Nephron (organoid): ENCODE measurements at regions not wholly inside any gene's neighbourhood (a gene's known extent, or its start where the extent isn't known, plus 50 kb on each side); places are given as distances from the start of the nearest gene placed in this dataset.
A peak's percentile ranks its signal among the peaks of the same experiment; 100 is the strongest.
"Not testable (repeated sequence)": the region's sequence is repeated elsewhere in the genome, so short reads cannot be mapped to it uniquely, and the experiment has no call there.

ENCODE experiments used
- H3K27ac Mint-ChIP-seq, 3 experiments: 2 replicates each; pipeline ENCODE4 v1.8.0; 2020; ENCODE audit warnings: mixed read lengths in 3 of 3, mild to moderate bottlenecking in 2 of 3, moderate library complexity in 1 of 3
- H3K27me3 Mint-ChIP-seq: 2 replicates; pipeline ENCODE4 v1.8.0; 2021; ENCODE audit warnings: low read depth, mild to moderate bottlenecking, moderate library complexity, mixed read lengths
- H3K36me3 Mint-ChIP-seq: 2 replicates; pipeline ENCODE4 v1.8.0; 2020; ENCODE audit warnings: low read depth, mixed read lengths
- H3K4me1 Mint-ChIP-seq: 2 replicates; pipeline ENCODE4 v1.8.0; 2020; ENCODE audit warnings: mixed read lengths
- H3K4me3 Mint-ChIP-seq, 3 experiments: 2 replicates each; pipeline ENCODE4 v1.8.0; 2020; ENCODE audit warnings: mild to moderate bottlenecking in 3 of 3, mixed read lengths in 3 of 3, moderate library complexity in 2 of 3
- H3K9me3 Mint-ChIP-seq: 2 replicates; pipeline ENCODE4 v1.8.0; 2020; ENCODE audit warnings: mixed read lengths

DNA sequence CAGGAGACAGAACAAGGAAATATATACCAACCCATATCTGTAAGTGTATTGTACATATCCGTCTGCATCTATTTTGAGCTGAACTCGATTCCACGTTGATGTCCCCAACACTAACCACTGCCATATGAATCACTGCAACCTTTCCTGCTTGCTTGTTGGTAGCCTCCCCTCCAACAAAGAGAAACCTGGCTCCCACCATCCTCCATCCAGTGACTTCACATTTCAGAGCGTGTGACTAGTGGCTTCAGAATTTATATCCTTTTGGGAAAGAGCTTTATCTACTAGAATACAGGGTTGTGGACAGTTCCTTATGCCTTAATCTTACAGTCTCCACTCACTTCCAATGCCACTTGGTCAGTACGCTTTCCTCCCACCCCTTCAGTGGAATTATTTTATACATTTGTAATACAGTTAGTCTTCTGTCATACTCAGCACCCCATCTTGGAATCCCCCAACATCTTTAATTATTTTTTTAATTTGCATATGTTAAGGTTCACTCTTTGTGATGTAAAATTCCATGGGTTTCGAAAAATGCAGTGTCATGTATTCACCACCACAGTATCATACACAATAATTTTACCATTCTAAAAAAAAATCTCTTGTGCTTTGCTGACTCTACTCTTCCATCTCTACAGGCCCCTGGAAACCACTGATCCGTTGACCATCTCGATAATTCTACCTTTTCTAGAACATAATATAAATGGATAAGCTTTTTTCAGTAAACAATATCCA, 264.7 kb downstream of the BCL2L11 start:
- not testable (repeated sequence) for H3K4me3 Mint-ChIP-seq, H3K9me3 Mint-ChIP-seq, H3K4me1 Mint-ChIP-seq, H3K27ac Mint-ChIP-seq, H3K27me3 Mint-ChIP-seq, H3K36me3 Mint-ChIP-seq

DNA sequence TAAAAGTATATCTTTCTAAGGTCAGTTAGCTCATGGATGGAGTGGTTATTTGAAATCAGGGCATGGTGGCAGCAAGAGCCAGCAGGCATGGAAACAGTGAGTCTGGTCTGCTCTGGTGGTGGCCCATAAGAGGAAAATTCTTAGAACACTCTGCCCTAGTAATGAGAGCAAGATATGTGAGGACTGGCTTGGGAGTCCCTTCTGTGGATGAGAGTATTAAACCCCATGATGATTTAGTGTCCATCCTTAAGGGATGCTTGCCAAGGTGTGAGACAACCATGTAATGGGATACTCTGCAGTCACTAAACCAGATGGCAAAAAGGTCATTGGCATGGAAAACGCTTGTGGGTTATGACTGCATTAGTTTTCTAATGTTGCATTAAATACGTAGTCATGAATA, 269.9 kb downstream of the BCL2L11 start:
- H3K4me1 Mint-ChIP-seq, H3K9me3 Mint-ChIP-seq, H3K4me3 Mint-ChIP-seq, H3K27ac Mint-ChIP-seq, H3K36me3 Mint-ChIP-seq, H3K27me3 Mint-ChIP-seq: not testable (repeated sequence)

DNA sequence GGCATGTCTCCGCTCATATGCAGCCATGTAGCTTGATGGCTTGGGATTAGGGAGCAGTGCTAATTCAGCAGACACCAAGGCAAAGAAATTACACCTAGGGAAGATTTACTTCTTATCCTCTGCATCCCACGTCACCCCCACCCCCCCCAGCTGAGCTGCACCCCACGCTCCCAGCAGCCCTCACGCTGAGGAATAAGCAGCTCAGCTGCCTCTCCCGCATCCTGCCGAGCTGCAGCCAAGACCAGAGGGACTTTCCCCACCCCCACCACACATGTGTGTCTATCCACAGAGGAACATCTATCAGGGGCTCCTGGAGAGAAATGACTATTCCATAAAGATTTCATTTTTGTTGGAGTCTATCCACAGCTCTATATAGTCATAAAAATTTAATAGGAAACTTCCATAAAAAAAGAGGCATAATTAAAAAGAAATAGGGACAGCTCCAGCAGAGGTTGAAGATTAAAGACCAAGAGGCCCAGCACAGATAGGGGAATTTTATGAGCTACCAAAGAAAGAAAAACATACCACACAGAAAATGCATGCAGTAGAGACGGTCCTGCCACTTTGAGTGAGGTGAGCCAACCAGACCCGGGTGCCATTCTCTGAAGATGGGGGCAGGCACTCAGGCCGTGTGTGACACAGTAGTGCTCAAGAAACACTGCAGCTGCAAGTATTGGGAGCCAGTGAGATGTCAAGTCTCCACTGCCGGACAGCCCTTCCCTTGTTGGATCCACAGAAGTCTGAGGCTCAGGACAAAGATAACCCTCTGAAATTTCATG, 274.8 kb downstream of the BCL2L11 start:
- H3K4me1 Mint-ChIP-seq, H3K27me3 Mint-ChIP-seq, H3K36me3 Mint-ChIP-seq, H3K4me3 Mint-ChIP-seq, H3K9me3 Mint-ChIP-seq: not testable (repeated sequence)
- H3K27ac Mint-ChIP-seq = peak overlapping the region; percentile 70 to 87 (median 82)

DNA sequence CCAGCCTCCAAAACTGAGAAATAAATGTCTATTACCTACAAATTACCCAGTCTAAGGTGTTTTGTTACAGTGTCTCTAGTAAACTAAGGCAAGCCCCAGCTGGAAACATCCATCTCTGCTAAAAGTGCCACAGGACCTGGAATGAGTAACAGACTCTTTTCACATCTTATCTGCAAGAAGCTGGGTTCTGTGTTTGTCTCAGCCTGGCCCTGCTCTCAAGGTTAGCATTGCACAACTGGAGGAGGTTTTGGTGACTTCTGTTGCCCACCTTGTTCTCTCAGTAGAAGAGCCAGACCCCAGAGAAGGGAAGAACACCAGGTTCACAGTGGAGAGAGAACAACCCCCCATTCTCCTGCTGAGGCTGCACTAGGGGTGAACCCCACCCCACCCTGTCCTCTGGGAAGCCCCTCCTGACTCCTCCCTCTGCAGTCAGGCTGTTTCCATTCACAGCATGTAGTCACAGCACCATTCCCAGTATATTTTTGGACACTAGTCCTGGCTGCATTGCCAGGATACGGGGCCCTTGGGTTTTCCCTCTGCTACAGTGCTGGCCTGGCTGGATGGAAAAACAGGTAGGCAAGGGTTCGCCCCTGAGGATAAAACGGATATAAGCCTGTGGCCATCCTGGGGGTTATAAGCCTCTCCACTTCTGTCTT, 280.0 kb downstream of the BCL2L11 start:
- not testable (repeated sequence) for H3K36me3 Mint-ChIP-seq, H3K4me3 Mint-ChIP-seq, H3K27me3 Mint-ChIP-seq, H3K27ac Mint-ChIP-seq, H3K9me3 Mint-ChIP-seq, H3K4me1 Mint-ChIP-seq

DNA sequence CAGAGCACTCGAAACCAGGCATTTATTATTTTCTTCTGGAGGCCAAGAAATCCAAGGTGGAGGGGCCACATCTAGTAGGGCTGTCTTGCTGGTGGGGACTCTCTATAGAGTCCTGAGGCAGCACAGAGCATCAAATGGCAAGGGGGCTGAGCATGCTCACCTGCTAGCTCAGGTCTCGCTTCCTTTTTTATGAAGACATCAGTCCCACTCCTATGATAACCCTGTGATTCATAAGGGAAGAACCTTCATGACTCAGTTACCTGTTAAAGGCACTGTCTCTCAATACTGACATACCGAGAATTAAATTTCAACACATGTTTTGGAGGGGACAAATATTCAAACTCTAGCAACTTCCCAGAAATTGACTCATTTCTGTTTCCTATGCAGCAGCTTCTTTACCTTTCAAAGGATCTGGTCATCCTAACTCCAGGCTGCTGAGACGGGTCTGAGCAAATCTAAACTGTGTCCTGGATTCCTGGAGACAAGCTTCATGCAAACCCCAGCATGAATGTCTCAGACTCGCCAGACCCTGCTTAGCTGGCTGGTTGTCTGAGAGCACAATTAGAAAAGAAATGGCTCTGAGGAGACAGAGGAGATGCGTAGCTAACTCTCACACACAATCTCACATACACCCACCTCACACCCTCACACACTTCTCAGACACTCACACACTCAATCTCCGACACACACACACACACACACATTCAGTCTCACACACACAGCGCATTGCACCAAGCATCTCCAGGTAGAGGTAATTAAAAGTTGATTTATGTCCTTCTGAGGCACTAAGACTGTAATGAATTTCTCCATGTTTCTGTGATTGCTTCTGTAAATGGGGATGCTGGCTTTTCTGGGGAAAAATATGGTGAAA, 280.8 kb downstream of the BCL2L11 start:
- not testable (repeated sequence) for H3K27me3 Mint-ChIP-seq, H3K27ac Mint-ChIP-seq, H3K4me1 Mint-ChIP-seq, H3K4me3 Mint-ChIP-seq, H3K9me3 Mint-ChIP-seq, H3K36me3 Mint-ChIP-seq

DNA sequence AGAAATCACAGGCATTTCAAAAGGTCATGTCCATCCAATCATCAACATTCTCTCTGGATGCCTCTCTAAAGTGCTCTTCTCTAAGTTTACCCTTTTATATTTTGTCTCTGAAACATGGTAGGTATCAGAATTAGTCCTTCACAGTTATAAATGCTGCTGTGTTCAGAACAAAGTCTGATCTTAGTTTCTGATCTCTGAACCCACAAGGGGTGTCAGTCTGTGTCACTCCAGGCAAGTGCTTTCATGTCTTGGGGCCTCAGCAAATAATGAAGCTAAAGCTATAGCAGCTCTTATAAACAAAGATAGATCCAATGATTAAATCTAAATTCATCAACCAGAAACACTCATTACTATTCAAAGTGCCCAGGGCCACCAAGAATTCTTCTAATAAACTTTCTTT, 281.7 kb downstream of the BCL2L11 start:
- not testable (repeated sequence) for H3K9me3 Mint-ChIP-seq, H3K27me3 Mint-ChIP-seq, H3K4me3 Mint-ChIP-seq, H3K27ac Mint-ChIP-seq, H3K36me3 Mint-ChIP-seq, H3K4me1 Mint-ChIP-seq

DNA sequence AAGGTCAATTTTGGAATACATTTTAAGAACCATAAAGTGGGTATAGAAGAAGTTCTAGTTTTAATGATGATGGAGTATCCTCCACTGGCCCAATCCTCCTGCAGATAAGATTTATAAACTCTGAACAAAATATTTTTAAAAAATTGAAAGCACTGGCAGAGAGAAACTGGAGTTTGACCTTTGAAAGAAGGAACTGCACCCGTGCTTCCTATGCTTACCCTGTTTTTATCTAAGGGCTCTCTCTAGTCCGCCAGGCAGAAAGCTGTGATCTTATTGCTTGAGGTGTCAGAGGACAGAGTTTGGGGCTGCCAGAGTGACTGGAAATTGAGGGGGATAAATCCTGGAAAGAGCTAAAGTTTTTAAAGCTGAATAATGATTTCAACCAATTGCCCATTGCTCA, 282.6 kb downstream of the BCL2L11 start:
- not testable (repeated sequence) for H3K9me3 Mint-ChIP-seq, H3K4me3 Mint-ChIP-seq, H3K36me3 Mint-ChIP-seq, H3K27ac Mint-ChIP-seq, H3K27me3 Mint-ChIP-seq, H3K4me1 Mint-ChIP-seq

DNA sequence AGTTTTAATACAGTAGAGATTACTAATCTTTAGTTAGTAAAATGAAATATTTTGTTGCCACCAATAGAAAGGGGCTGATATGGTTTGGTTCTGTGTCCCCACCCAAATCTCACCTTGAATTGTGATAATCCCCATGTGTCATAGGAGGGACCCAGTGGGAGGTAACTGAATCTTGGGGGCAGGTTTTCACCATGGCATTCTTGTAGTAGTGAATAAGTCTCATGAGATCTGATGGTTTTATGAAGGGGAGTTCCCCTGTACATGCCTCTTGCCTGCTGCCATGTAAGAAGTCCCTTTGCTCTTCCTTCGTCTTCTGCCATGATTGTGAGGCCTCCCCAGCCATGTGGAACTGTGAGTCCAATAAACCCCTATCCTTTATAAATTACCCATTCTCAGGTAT, 285.9 kb downstream of the BCL2L11 start:
- not testable (repeated sequence) for H3K36me3 Mint-ChIP-seq, H3K27ac Mint-ChIP-seq, H3K27me3 Mint-ChIP-seq, H3K4me1 Mint-ChIP-seq, H3K9me3 Mint-ChIP-seq, H3K4me3 Mint-ChIP-seq

DNA sequence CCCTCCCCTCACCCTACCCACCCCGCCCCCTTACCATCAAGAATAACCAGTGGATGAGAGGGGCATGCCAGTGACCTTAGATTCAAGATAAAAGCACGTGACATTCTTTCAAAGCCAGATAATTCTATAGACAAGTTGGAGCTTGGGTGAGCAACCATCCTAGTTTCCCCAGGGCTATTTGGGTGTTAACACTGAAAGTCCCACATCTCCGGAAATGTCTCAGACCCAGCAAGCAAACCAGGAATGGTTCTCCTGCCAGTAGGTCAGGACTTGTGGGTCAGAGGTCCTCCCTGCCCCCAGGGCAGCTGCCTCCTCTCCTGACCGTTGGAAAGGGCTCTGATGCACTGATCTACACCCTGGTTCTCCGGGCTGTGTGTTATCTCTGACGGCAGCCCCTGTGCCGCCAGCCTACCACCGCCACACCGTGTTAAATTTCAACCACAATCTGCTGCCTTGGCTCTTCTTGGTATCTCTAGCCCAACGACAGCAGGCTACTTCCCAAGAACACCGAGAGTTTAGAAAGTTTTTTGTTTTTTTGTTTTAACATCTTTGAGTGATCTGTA, 287.0 kb downstream of the BCL2L11 start:
- H3K27ac Mint-ChIP-seq, H3K36me3 Mint-ChIP-seq, H3K4me1 Mint-ChIP-seq, H3K9me3 Mint-ChIP-seq, H3K27me3 Mint-ChIP-seq, H3K4me3 Mint-ChIP-seq: not testable (repeated sequence)

DNA sequence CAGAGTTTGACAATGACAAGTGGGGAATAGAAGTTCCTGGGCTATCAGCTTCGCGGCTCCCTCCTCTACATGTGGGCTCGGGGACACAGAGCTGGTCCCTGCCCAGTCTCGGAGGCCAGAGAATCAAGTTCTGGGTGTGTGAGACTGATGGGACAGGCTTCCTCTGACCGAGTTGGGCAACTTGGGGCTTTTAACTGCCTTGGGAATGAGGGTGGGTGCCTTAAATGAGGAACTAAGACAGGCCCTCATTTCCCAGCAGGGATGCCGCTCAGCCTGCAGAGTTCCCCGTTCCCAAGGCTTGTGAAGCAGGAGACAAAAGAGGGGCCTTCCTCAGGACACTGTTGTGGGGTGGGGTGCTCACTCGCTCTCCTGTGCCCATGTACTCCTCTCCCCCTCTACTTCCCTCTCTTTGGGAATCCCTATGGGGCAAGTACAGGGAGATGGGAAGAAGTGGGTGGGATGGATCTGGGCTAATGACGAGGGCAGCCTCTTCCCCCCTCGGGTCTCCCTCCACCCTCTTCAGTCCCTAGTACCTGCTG, 290.2 kb downstream of the BCL2L11 start:
- not testable (repeated sequence) for H3K9me3 Mint-ChIP-seq, H3K36me3 Mint-ChIP-seq, H3K27me3 Mint-ChIP-seq, H3K27ac Mint-ChIP-seq, H3K4me1 Mint-ChIP-seq, H3K4me3 Mint-ChIP-seq

DNA sequence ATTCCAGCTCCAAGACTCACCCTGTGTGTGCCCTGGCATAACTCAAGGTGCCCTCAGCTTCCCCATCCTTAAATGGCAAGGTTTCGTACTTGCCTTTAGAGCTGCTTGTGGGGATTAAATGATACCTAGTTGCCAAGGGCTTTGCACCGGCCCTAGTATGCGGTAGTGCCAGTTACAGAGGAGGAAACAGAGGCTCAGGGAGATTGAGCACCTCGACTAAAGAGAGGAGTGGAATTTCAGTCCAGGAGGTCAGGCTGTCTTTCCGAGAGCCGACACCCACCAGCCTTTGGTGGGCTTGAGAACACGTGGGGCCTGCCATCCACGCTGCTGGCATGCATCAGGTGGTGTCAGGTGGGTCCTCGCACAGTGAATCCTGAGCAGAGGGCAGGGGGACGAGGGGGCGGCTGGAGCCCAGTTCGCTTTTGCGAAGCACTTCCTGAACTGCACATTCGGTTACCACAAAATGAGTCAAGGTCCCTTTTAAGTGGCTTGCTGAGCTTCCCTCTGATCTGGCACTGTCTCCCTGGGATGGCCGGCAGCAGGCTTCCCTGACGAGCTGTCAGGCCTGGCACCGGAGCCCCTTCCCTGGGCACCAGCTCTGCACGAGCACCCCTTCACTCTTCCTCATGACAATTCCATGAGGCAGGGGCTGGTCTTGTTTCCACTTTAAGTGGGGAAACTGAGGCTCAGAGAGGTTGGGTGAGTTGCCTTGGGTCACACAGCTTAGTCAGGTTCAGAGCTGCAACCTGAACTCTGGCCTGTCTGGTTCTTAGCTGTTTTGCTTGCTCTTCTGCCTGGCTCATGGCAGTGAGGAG, 291.4 kb downstream of the BCL2L11 start:
- H3K4me3 Mint-ChIP-seq, H3K36me3 Mint-ChIP-seq, H3K27me3 Mint-ChIP-seq, H3K9me3 Mint-ChIP-seq, H3K27ac Mint-ChIP-seq, H3K4me1 Mint-ChIP-seq: not testable (repeated sequence)

DNA sequence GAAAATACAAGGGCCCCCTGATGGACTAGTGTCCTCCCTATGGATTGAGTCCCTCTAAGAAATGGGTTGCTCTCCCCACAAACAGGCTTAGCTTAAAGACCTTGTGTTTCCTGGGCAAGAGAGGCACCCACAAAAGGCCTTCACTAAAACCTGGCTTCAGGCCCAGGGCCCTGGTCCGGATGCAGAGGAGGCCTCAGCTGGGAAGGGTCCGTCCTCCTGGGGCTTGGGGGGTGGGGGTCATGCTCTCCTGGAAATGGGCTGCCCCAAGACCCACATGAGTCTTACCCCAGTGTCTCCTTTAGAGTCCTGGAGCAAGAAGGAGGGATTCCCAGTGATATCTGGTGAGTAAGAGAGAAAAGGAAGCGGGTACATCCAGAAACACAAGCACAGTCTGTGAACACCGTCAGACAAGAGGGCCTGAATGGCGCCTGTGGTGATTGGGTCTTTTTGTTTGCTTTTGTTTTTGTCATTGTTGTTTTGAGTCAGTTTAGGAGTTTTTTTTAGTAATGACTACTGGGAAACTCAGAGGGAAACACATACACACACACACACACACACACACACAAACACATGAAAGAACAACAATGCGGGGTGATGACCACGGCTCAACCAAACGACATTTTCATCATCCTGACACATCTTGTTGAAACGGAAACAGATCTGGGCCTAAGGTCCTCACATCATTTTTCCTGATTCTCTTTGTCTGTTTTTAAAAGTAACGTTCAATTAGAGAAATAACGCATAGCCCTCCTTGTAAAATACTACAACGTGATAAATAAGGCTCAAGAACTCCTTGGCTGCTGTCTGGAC, 292.3 kb downstream of the BCL2L11 start:
- Mint-ChIP-seq H3K4me1 (peaks cover 11% of the 10 kb centered on the region), H3K27ac (peak overlapping the region in 1 of 3 experiments; percentile 26)
- not testable (repeated sequence) for H3K36me3 Mint-ChIP-seq

DNA sequence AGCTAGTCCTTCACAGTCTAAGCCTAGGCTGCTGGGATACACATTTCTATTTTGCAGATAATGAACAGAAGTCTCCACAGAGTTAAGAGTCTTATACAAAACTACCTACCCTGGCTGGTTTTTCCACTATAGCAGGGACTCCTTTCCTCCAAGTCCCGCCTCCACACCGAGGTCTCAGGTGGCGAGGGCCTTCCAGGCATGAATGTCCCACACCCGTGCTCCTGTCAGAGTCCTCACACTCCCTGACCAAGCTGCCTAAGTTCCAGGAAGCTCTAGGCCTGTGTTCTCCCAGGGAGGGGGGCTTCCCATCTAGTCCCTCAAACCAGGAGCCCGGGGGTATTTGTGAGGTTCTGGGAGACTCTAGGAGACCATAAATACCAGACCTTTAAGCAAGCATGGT, 293.2 kb downstream of the BCL2L11 start:
- peaks cover 15% of the 10 kb centered on the region for H3K4me1 Mint-ChIP-seq
- not testable (repeated sequence) for H3K27ac Mint-ChIP-seq, H3K36me3 Mint-ChIP-seq, H3K4me3 Mint-ChIP-seq, H3K9me3 Mint-ChIP-seq
- peaks cover 12% of the 10 kb centered on the region for H3K27me3 Mint-ChIP-seq

More for the DNA sequence above, 292.3 kb downstream of the BCL2L11 start:
- not testable (repeated sequence) for H3K27me3 Mint-ChIP-seq, H3K9me3 Mint-ChIP-seq, H3K4me3 Mint-ChIP-seq
